ENCODE measurements at regions not wholly inside any gene's neighbourhood (a gene's known extent, or its start where the extent isn't known, plus 50 kb on each side); places are given as distances from the start of the nearest gene placed in this dataset.

DNA sequence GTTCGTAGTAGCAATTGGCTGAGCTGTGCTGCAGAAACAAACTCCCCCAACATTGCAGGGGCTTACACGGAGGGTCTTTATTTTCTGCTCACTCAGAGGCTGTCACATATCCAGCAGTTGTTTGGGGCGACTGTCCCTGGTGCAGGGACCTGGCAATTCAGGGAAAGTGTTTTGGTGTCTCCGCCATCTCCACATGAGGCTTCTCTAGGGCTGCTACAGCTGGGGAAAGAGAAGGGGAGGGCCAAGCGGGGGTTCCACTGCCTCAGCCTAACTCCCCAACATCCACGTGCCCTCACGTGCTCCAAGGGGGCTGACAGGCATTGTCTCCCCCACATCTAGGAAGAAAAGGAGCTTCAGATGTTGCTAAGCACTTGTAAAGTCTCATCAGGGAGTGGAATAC, 61.3 kb upstream of the NXT1 start:
- TF ChIP-seq CTCF (IDR thresholded peaks at IDR 0.05) = no peak
- TF ChIP-seq POLR2AphosphoS5 (IDR thresholded peaks at IDR 0.05) = no peak
- TF ChIP-seq POLR2A (IDR thresholded peaks at IDR 0.05) = no peak
